MM.1S (cell line): ENCODE measurements at regions not wholly inside any gene's neighbourhood (a gene's known extent, or its start where the extent isn't known, plus 50 kb on each side); places are given as distances from the start of the nearest gene placed in this dataset.

Experiments used
- DNase-seq: peaks from one replicate; pipeline ENCODE4 v3.0.0-alpha.2; 2015
- H2AFZ ChIP-seq: fragments of 300-600 bp; sonication (generic); 2 replicates; pipeline ENCODE4 v1.6.0; 2016; ENCODE audit warnings: antibody characterized with exemption, low read length
- H3F3A ChIP-seq: fragments of 300-600 bp; sonication (generic); 2 replicates; pipeline ENCODE4 v1.6.1; 2016; ENCODE audit warnings: mild to moderate bottlenecking, antibody characterized with exemption, low read length, moderate library complexity, mixed read lengths; ENCODE audit not compliant: insufficient read depth
- H3K27ac ChIP-seq: fragments of 300-600 bp; sonication (generic); 2 replicates; pipeline ENCODE4 v1.5.1; 2016; ENCODE audit warnings: mild to moderate bottlenecking, low read length
- H3K27me3 ChIP-seq: fragments of 300-600 bp; sonication (generic); replicated peaks from 2 replicates; pipeline ENCODE4 v1.6.0; 2016; ENCODE audit warnings: low read length; ENCODE audit not compliant: insufficient read depth
- H3K36me3 ChIP-seq: fragments of 300-600 bp; sonication (generic); replicated peaks from 2 replicates; pipeline ENCODE4 v1.6.1; 2016; ENCODE audit warnings: mild to moderate bottlenecking, low read length, mixed read lengths; ENCODE audit not compliant: insufficient read depth
- H3K4me1 ChIP-seq: fragments of 300-600 bp; sonication (generic); 2 replicates; pipeline ENCODE4 v1.6.1; 2016; ENCODE audit warnings: low read length, mixed read lengths
- H3K4me2 ChIP-seq: fragments of 300-600 bp; sonication (generic); 2 replicates; pipeline ENCODE4 v1.6.0; 2016; ENCODE audit warnings: low read depth, low read length
- H3K4me3 ChIP-seq: fragments of 300-600 bp; sonication (generic); 2 replicates; pipeline ENCODE4 v1.5.1; 2016; ENCODE audit warnings: low read length, mixed read lengths
- H3K79me2 ChIP-seq: fragments of 300-600 bp; sonication (generic); 2 replicates; pipeline ENCODE4 v1.6.1; 2016; ENCODE audit warnings: mixed run types, low read length, mixed read lengths
- H3K9ac ChIP-seq: fragments of 300-600 bp; sonication (generic); 2 replicates; pipeline ENCODE4 v1.6.1; 2016; ENCODE audit warnings: low read length, mixed read lengths
- H3K9me2 ChIP-seq: fragments of 300-600 bp; sonication (generic); replicated peaks from 2 replicates; pipeline ENCODE4 v1.6.1; 2016; ENCODE audit warnings: mild to moderate bottlenecking, low read length, mixed read lengths; ENCODE audit not compliant: insufficient read depth
- H3K9me3 ChIP-seq: fragments of 300-600 bp; sonication (generic); replicated peaks from 2 replicates; pipeline ENCODE4 v1.6.1; 2016; ENCODE audit warnings: mild to moderate bottlenecking, low read length, mixed read lengths; ENCODE audit not compliant: insufficient read depth
- H4K20me1 ChIP-seq: fragments of 300-600 bp; sonication (generic); 2 replicates; pipeline ENCODE4 v1.6.1; 2016; ENCODE audit warnings: mild to moderate bottlenecking, low read length, moderate library complexity, mixed read lengths; ENCODE audit not compliant: insufficient read depth
- CTCF ChIP-seq: fragments of 300-600 bp; sonication (generic); IDR thresholded peaks from 2 replicates; pipeline ENCODE4 v1.5.1; 2016; ENCODE audit warnings: antibody characterized with exemption, low read length, mixed read lengths
- EZH2 ChIP-seq: fragments of 300-600 bp; sonication (generic); optimal IDR thresholded peaks from 2 replicates; pipeline ENCODE3; 2017; ENCODE audit warnings: low read depth, mild to moderate bottlenecking, antibody characterized with exemption, low read length, mixed read lengths
- EZH2phosphoT487 ChIP-seq: fragments of 300-600 bp; sonication (generic); IDR thresholded peaks from 2 replicates; pipeline ENCODE4 v1.6.1; 2018; ENCODE audit warnings: antibody characterized with exemption, low read length

DNA sequence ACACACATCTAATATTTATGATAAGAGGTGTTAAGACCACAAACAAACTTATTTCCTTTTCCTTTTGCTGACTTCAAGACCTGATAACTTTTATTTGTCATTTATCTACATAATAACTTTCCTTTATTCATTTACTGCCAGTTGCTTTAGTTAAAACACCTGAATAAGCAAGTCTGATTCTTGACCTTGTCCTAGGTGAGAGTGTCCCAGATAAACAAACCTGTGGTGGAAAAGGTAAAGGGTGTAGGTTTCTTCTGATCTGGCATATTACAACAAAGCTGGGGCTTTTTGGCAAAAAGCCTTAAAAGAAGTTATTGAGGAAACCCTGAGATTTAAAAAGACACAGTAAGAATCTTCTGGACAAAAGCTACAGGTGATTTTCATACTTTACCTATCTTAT lies 191.5 kb downstream of the ZBBX start:
- Histone ChIP-seq H3K4me1 (no peaks in the 10 kb centered on the region), H2AFZ (no peak overlapping the region), H3K4me3 (no peak overlapping the region), H3K9ac (no peak overlapping the region), H3K27ac (no peak overlapping the region), H3F3A (no peaks in the 10 kb centered on the region), H4K20me1 (no peaks in the 10 kb centered on the region), H3K27me3 (no peaks in the 10 kb centered on the region), H3K9me3 (no peaks in the 10 kb centered on the region), H3K4me2 (no peak overlapping the region), H3K36me3 (no peaks in the 10 kb centered on the region), H3K9me2 (no peaks in the 10 kb centered on the region), H3K79me2 (no peaks in the 10 kb centered on the region)
- TF ChIP-seq EZH2phosphoT487 = no peak
- DNase-seq = no peak

- H3K9me3 ChIP-seq = no peaks in the 10 kb centered on the region
- no peak overlapping the region for H3K9ac ChIP-seq
- no peak for DNase-seq
- TF ChIP-seq EZH2 = no peak
- no peak for TF ChIP-seq EZH2phosphoT487
- TF ChIP-seq CTCF = no peak
- H3K79me2 ChIP-seq = no peaks in the 10 kb centered on the region
- H3F3A ChIP-seq = no peaks in the 10 kb centered on the region
- no peak overlapping the region for H3K4me3 ChIP-seq
- no peaks in the 10 kb centered on the region for H4K20me1 ChIP-seq
- H3K9me2 ChIP-seq = no peaks in the 10 kb centered on the region
- H3K27me3 ChIP-seq = no peaks in the 10 kb centered on the region
- no peak overlapping the region for H3K27ac ChIP-seq
- H3K36me3 ChIP-seq = no peaks in the 10 kb centered on the region
- no peaks in the 10 kb centered on the region for H3K4me1 ChIP-seq
- H3K4me2 ChIP-seq = no peak overlapping the region
- H2AFZ ChIP-seq = no peak overlapping the region
These were observed 192.9 kb downstream of the ZBBX start for GRCh38 chr3:167187221-167187620.

DNA sequence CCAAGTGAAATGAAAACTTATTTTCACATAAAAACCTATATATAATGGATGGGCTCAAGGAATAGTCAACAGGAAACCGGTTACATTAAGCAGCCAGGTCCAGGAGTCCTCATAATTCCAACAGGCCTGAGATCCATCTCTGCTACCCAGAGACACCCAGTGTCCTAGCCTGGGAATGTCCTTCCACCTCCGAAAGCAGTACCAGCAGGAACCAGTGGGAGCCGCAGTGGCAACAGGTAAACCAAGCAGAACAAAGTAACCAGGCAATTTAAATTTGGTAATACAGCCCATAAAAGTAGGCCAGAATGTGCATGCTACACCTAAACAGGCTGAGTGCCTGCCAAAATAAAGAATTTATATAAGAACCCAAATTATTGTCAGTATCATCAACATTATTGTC lies 195.6 kb downstream of the ZBBX start:
- Histone ChIP-seq H4K20me1 (no peaks in the 10 kb centered on the region), H3K4me1 (no peaks in the 10 kb centered on the region), H3K27me3 (no peaks in the 10 kb centered on the region), H3K9me3 (no peaks in the 10 kb centered on the region), H3K27ac (no peak overlapping the region), H2AFZ (no peak overlapping the region), H3K4me2 (no peak overlapping the region), H3F3A (no peaks in the 10 kb centered on the region), H3K36me3 (no peaks in the 10 kb centered on the region), H3K9ac (no peak overlapping the region), H3K4me3 (no peak overlapping the region), H3K9me2 (no peaks in the 10 kb centered on the region), H3K79me2 (no peaks in the 10 kb centered on the region)
- no peak for TF ChIP-seq EZH2phosphoT487
- no peak for TF ChIP-seq EZH2
- peak; percentile 12; the same call in 1 of the 2 replicates for TF ChIP-seq CTCF
- DNase-seq = no peak

DNA sequence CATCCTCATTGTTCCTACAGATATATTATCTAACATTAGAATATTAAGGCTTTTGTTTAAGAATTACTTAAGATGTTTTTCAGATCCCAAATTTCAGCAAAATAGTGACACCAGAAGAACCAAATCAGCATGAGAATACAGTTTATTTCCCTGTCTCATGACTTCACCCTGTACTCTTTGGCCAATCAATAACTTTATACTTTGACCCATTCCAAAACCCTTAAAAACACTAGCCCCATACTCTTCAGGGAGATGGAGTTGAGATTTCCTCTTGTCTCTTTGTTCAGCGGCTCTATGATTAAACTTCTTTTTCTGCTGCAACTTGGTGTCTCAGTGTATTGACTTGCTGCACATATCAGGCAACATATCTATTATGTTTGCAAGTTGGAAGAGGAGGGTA lies 207.7 kb downstream of the ZBBX start:
- Histone ChIP-seq H4K20me1 (no peaks in the 10 kb centered on the region), H3F3A (no peaks in the 10 kb centered on the region), H3K4me3 (no peak overlapping the region), H3K36me3 (no peaks in the 10 kb centered on the region), H3K79me2 (no peaks in the 10 kb centered on the region), H3K4me1 (no peaks in the 10 kb centered on the region), H3K27ac (no peak overlapping the region), H3K9me3 (no peaks in the 10 kb centered on the region), H3K27me3 (no peaks in the 10 kb centered on the region), H3K9ac (no peak overlapping the region), H2AFZ (no peak overlapping the region), H3K4me2 (no peak overlapping the region), H3K9me2 (no peaks in the 10 kb centered on the region)
- DNase-seq = no peak
- TF ChIP-seq CTCF (no peak), EZH2phosphoT487 (no peak), EZH2 (no peak)
